ENCODE measurements at regions not wholly inside any gene's neighbourhood (a gene's known extent, or its start where the extent isn't known, plus 50 kb on each side); places are given as distances from the start of the nearest gene placed in this dataset.

GRCh38 chr3:168796339-168796738, 700.6 kb upstream of the GOLIM4 start:
- intact Hi-C loops (cut with micrococcal nuclease): no loop called here
- Histone ChIP-seq H3K9me1 (ENCODE audit: insufficient read depth, low read length) (no peaks in the 10 kb centered on the region), H3K79me1 (ENCODE audit: low read depth in 1 of 2, low read length in 2 of 2) (no peaks in the 10 kb centered on the region), H4K8ac (ENCODE audit: low read depth in 2 of 2, low read length in 2 of 2) (no peak overlapping the region), H2BK5ac (ENCODE audit: low read depth, low read length, poor library complexity, severe bottlenecking) (no peak overlapping the region), H4K5ac (ENCODE audit: low read depth, low read length) (no peak overlapping the region), H2AK9ac (replicated peaks; ENCODE audit: low read depth, low read length, poor library complexity) (no peak overlapping the region), H3K4me2 (ENCODE audit: low read depth, low read length) (no peak overlapping the region), H2BK20ac (ENCODE audit: low read depth, low read length) (no peak overlapping the region), H3K27ac (ENCODE audit: insufficient read depth, low read length) (no peak overlapping the region), H3K9ac (ENCODE audit: low read depth, low read length) (no peak overlapping the region), H3K36me3 (ENCODE audit: control insufficient read depth, insufficient read depth, low read length) (no peaks in the 10 kb centered on the region), H3K56ac (ENCODE audit: extremely low read depth, insufficient read depth, low read length) (no peak overlapping the region), H4K91ac (ENCODE audit: insufficient read depth, low read depth, low read length) (no peak overlapping the region), H2BK15ac (ENCODE audit: low read depth, low read length) (no peak overlapping the region), H3K27me3 (ENCODE audit: control insufficient read depth, insufficient read depth, low read length) (no peaks in the 10 kb centered on the region), H2AK5ac (ENCODE audit: low read depth, low read length) (no peak overlapping the region), H3K18ac (ENCODE audit: low read depth, low read length) (no peak overlapping the region), H2AFZ (replicated peaks; ENCODE audit: low read length, poor library complexity) (no peak overlapping the region), H3K14ac (replicated peaks; ENCODE audit: low read depth, low read length) (no peak overlapping the region), H3K4ac (ENCODE audit: low read depth, low read length) (no peak overlapping the region), H4K20me1 (ENCODE audit: insufficient read depth, low read length) (no peaks in the 10 kb centered on the region), H3K23ac (ENCODE audit: low read depth, low read length) (no peak overlapping the region), H3K9me3 (ENCODE audit: control insufficient read depth, insufficient read depth, low read length) (no peaks in the 10 kb centered on the region), H3K4me3 (ENCODE audit: insufficient read depth, low read depth, low read length) (no peak overlapping the region), H3K4me1 (ENCODE audit: control insufficient read depth, insufficient read depth, low read length) (0 out of 2 replicates have a peak, but pooled peaks cover 2% of the 10 kb centered on the region), H2BK120ac (ENCODE audit: low read depth, low read length) (no peak overlapping the region)
- POLR2A ChIA-PET (ENCODE audit: unreplicated experiment): interaction anchor here (0.5 kb wide), 1 partner anchor 415 kb away, joined by 21 read pairs; no protein-coding TSS in a partner anchor
- dilution Hi-C loops (cut with HindIII; ENCODE audit: low sequenced_read_pairs, unreplicated experiment): no loop called here
- in situ Hi-C loops (cut with MboI; ENCODE audit: low sequenced_read_pairs): no loop called here
- WGBS, 2 experiments (ENCODE audit: extremely low coverage in 2 of 2, insufficient read length in 1 of 2): no CpG with 5 or more reads among the region's 3 CpGs
- ATAC-seq (ENCODE audit: low read depth) (no peak), DNase-seq (no peak)
- TF ChIP-seq RCOR1 (IDR thresholded peaks at IDR 0.05; ENCODE audit: insufficient replicate concordance, low read length): no peak
- no peak for TF ChIP-seq MXI1 (IDR thresholded peaks at IDR 0.05; ENCODE audit: borderline replicate concordance, low read depth, low read length)
- no peak for TF ChIP-seq NFE2L2 (IDR thresholded peaks at IDR 0.05; ENCODE audit: low read depth, low read length)
- no peak for TF ChIP-seq BHLHE40 (IDR thresholded peaks at IDR 0.05; ENCODE audit: low read depth, low read length)
- no peak for TF ChIP-seq USF2 (IDR thresholded peaks at IDR 0.05; ENCODE audit: low read depth, low read length)
- no peak for TF ChIP-seq MAZ (IDR thresholded peaks at IDR 0.05; ENCODE audit: borderline replicate concordance, low read depth, low read length)
- TF ChIP-seq SMC3 (IDR thresholded peaks at IDR 0.05; ENCODE audit: low read depth, low read length): no peak
- TF ChIP-seq, protein P1, sequence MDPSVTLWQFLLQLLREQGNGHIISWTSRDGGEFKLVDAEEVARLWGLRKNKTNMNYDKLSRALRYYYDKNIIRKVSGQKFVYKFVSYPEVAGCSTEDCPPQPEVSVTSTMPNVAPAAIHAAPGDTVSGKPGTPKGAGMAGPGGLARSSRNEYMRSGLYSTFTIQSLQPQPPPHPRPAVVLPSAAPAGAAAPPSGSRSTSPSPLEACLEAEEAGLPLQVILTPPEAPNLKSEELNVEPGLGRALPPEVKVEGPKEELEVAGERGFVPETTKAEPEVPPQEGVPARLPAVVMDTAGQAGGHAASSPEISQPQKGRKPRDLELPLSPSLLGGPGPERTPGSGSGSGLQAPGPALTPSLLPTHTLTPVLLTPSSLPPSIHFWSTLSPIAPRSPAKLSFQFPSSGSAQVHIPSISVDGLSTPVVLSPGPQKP (IDR thresholded peaks at IDR 0.05; ENCODE audit: borderline replicate concordance, low read depth, low read length): no peak
- no peak for TF ChIP-seq RFX5 (IDR thresholded peaks at IDR 0.05; ENCODE audit: low read depth, low read length)
- no peak for TF ChIP-seq MAFK (IDR thresholded peaks at IDR 0.05; ENCODE audit: low read depth, low read length)
- TF ChIP-seq CHD1 (IDR thresholded peaks at IDR 0.05; ENCODE audit: low read depth, low read length): no peak
- CTCF ChIA-PET: no interaction called here
- no TSS peak for BruUV-seq (replicated peaks)
